ENCODE measurements at regions not wholly inside any gene's neighbourhood (a gene's known extent, or its start where the extent isn't known, plus 50 kb on each side); places are given as distances from the start of the nearest gene placed in this dataset.

GRCh38 chr6:23097566-23097965 lies 528.2 kb downstream of the HDGFL1 start:
- ATAC-seq (no peak), DNase-seq (no peak)
- no peak overlapping the region for H3K27ac Mint-ChIP-seq
- H3K4me1 Mint-ChIP-seq (ENCODE audit: low read depth): no peaks in the 10 kb centered on the region
- no peaks in the 10 kb centered on the region for H3K27me3 Mint-ChIP-seq (ENCODE audit: low read depth)
- CTCF ChIA-PET: no interaction called here
- H3K9me3 Mint-ChIP-seq (ENCODE audit: insufficient read depth): no peaks in the 10 kb centered on the region
- H3K4me3 Mint-ChIP-seq: no peak overlapping the region
- no peaks in the 10 kb centered on the region for H3K36me3 Mint-ChIP-seq (ENCODE audit: low read depth)
- POLR2A ChIA-PET: no interaction called here

GRCh38 chr6:23106951-23107350 lies 537.6 kb downstream of the HDGFL1 start:
- ATAC-seq (no peak), DNase-seq (no peak)
- H3K36me3 Mint-ChIP-seq (ENCODE audit: low read depth): no peaks in the 10 kb centered on the region
- no peaks in the 10 kb centered on the region for H3K4me1 Mint-ChIP-seq (ENCODE audit: low read depth)
- no peaks in the 10 kb centered on the region for H3K27me3 Mint-ChIP-seq (ENCODE audit: low read depth)
- peaks cover 10% of the 10 kb centered on the region for H3K9me3 Mint-ChIP-seq (ENCODE audit: insufficient read depth)
- no peak overlapping the region for H3K27ac Mint-ChIP-seq
- no peak overlapping the region for H3K4me3 Mint-ChIP-seq
- POLR2A ChIA-PET: no interaction called here
- CTCF ChIA-PET: no interaction called here

DNA sequence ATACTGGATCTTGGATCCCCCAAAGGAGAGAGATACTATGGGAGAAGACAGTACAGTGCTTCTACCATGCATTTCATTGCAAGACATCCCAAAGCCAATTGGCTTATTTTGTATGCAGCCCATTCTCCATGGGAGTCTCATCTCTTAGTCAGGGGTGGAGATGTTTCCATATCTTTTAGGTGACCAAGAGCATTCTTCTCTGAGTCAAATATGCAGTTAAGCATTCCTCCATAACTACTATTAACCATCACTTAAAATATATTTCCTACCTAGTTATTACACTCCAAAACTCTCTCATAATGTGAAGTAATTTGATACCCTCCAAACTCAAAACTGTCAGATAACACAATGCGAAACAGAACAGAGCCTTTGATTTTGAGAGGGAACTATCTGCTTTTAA lies 542.6 kb downstream of the HDGFL1 start:
- Mint-ChIP-seq H3K4me3 (no peak overlapping the region), H3K9me3 (ENCODE audit: insufficient read depth) (peaks cover 5% of the 10 kb centered on the region), H3K27ac (no peak overlapping the region), H3K36me3 (ENCODE audit: low read depth) (no peaks in the 10 kb centered on the region), H3K4me1 (ENCODE audit: low read depth) (no peaks in the 10 kb centered on the region), H3K27me3 (ENCODE audit: low read depth) (no peaks in the 10 kb centered on the region)
- DNase-seq (no peak), ATAC-seq (no peak)
- ChIA-PET POLR2A (no interaction called here), CTCF (no interaction called here)

GRCh38 chr6:23114812-23115504 lies 545.6 kb downstream of the HDGFL1 start:
- no peak for ATAC-seq
- H3K27me3 Mint-ChIP-seq (ENCODE audit: low read depth): no peaks in the 10 kb centered on the region
- CTCF ChIA-PET: no interaction called here

DNA sequence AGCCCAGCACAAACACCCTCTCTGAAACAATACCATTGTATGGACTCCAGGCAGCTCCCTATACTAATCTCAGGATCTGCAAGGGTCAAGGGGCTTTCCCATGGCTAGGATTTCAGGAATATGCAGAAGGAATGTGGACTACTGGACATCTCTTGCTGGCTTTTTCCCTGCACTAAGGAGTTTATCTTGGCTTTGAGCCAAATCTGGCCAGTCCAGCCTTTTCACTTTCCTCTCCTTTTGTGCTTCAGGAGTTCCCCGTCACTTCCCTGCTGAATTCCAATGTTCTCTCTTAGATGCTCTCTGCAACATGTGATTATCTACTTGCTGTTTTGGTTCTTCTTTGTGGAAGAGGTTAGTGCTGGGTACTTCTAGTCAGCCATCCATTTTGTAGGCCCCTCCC lies 568.2 kb downstream of the HDGFL1 start:
- no peaks in the 10 kb centered on the region for H3K27me3 Mint-ChIP-seq (ENCODE audit: low read depth)
- H3K9me3 Mint-ChIP-seq (ENCODE audit: insufficient read depth): peaks cover 8% of the 10 kb centered on the region
- no peak for ATAC-seq
- no peak for DNase-seq
- no peaks in the 10 kb centered on the region for H3K4me1 Mint-ChIP-seq (ENCODE audit: low read depth)
- ChIA-PET POLR2A (no interaction called here), CTCF (no interaction called here)
- H3K36me3 Mint-ChIP-seq (ENCODE audit: low read depth): no peaks in the 10 kb centered on the region
- no peak overlapping the region for H3K27ac Mint-ChIP-seq
- no peak overlapping the region for H3K4me3 Mint-ChIP-seq

More at GRCh38 chr6:23114812-23115504, 545.6 kb downstream of the HDGFL1 start:
- Mint-ChIP-seq H3K4me3 (no peak overlapping the region), H3K4me1 (ENCODE audit: low read depth) (no peaks in the 10 kb centered on the region), H3K27ac (no peak overlapping the region), H3K36me3 (ENCODE audit: low read depth) (no peaks in the 10 kb centered on the region), H3K9me3 (ENCODE audit: insufficient read depth) (peaks cover 5% of the 10 kb centered on the region)
- POLR2A ChIA-PET: no interaction called here
- no peak for DNase-seq

- ChIA-PET CTCF (no interaction called here), POLR2A (interaction anchor here (0.6 kb wide), 1 partner anchor 1162 kb away, joined by 3 read pairs; no protein-coding TSS in a partner anchor)
- Mint-ChIP-seq H3K4me3 (no peak overlapping the region), H3K27me3 (ENCODE audit: low read depth) (no peaks in the 10 kb centered on the region), H3K27ac (no peak overlapping the region), H3K9me3 (ENCODE audit: insufficient read depth) (peaks cover 6% of the 10 kb centered on the region), H3K36me3 (ENCODE audit: low read depth) (no peaks in the 10 kb centered on the region), H3K4me1 (ENCODE audit: low read depth) (no peaks in the 10 kb centered on the region)
- DNase-seq (no peak), ATAC-seq (no peak)
Measured at GRCh38 chr6:23140871-23141270, 571.5 kb downstream of the HDGFL1 start.

GRCh38 chr6:23145781-23146180 lies 576.4 kb downstream of the HDGFL1 start:
- ChIA-PET CTCF (no interaction called here), POLR2A (no interaction called here)
- Mint-ChIP-seq H3K36me3 (ENCODE audit: low read depth) (no peaks in the 10 kb centered on the region), H3K9me3 (ENCODE audit: insufficient read depth) (no peaks in the 10 kb centered on the region), H3K4me3 (no peak overlapping the region), H3K27ac (no peak overlapping the region), H3K27me3 (ENCODE audit: low read depth) (no peaks in the 10 kb centered on the region), H3K4me1 (ENCODE audit: low read depth) (no peaks in the 10 kb centered on the region)
- DNase-seq (no peak), ATAC-seq (no peak)

- DNase-seq (no peak), ATAC-seq (no peak)
- H3K27me3 Mint-ChIP-seq (ENCODE audit: low read depth): no peaks in the 10 kb centered on the region
- H3K9me3 Mint-ChIP-seq (ENCODE audit: insufficient read depth): no peaks in the 10 kb centered on the region
- no peak overlapping the region for H3K27ac Mint-ChIP-seq
- ChIA-PET CTCF (no interaction called here), POLR2A (no interaction called here)
- H3K4me1 Mint-ChIP-seq (ENCODE audit: low read depth): no peaks in the 10 kb centered on the region
- H3K4me3 Mint-ChIP-seq: no peak overlapping the region
- no peaks in the 10 kb centered on the region for H3K36me3 Mint-ChIP-seq (ENCODE audit: low read depth)
Measured at GRCh38 chr6:23154159-23154558, 584.8 kb downstream of the HDGFL1 start.

DNA sequence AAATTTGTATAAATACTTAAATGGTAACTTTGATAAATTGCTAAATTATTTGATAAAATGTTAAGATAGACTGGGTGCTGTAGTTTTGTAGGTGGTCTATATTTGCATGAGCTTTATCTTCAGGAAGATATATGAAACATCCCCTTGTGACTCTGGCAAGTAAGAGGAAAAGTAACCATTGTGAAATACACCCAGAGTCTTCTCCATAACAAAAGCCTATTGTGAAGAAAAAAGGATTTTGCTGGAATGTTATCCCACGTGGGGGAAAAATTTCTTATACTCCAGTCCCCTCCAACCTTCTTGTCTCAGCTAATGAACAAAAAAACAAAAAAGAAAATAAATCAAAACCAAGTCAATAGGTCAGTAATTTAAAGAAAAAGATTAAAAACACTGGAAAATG lies 600.7 kb downstream of the HDGFL1 start:
- CTCF ChIA-PET: no interaction called here
- DNase-seq (no peak), ATAC-seq (no peak)
- POLR2A ChIA-PET: no interaction called here
- no peaks in the 10 kb centered on the region for H3K27me3 Mint-ChIP-seq (ENCODE audit: low read depth)
- no peak overlapping the region for H3K4me3 Mint-ChIP-seq
- H3K4me1 Mint-ChIP-seq (ENCODE audit: low read depth): no peaks in the 10 kb centered on the region
- H3K27ac Mint-ChIP-seq: no peak overlapping the region
- H3K36me3 Mint-ChIP-seq (ENCODE audit: low read depth): no peaks in the 10 kb centered on the region
- peaks cover 4% of the 10 kb centered on the region for H3K9me3 Mint-ChIP-seq (ENCODE audit: insufficient read depth)

DNA sequence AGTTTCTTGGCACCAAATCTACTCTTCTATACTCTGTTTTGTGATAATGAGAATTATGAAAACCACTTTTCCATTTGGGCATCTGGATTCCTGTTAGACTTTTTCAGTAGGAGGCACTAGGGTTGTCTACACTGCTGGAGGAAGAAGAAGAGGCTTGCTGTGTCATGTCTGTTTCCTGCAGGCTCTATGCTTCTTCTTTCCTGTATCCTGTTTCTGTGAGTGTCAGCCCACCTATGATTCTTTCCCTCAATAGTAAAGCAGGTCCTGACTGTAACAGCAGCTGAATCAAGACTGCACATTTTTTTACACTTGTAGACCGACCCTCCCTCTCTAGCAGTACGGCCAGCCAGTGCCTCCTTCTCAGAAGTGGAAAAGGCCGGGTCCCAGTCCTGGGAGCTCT lies 603.9 kb downstream of the HDGFL1 start:
- no peak for ATAC-seq
- DNase-seq: no peak
- ChIA-PET CTCF (no interaction called here), POLR2A (no interaction called here)
- Mint-ChIP-seq H3K36me3 (ENCODE audit: low read depth) (no peaks in the 10 kb centered on the region), H3K27me3 (ENCODE audit: low read depth) (no peaks in the 10 kb centered on the region), H3K27ac (no peak overlapping the region), H3K9me3 (ENCODE audit: insufficient read depth) (peaks cover 4% of the 10 kb centered on the region), H3K4me3 (no peak overlapping the region), H3K4me1 (ENCODE audit: low read depth) (no peaks in the 10 kb centered on the region)

DNA sequence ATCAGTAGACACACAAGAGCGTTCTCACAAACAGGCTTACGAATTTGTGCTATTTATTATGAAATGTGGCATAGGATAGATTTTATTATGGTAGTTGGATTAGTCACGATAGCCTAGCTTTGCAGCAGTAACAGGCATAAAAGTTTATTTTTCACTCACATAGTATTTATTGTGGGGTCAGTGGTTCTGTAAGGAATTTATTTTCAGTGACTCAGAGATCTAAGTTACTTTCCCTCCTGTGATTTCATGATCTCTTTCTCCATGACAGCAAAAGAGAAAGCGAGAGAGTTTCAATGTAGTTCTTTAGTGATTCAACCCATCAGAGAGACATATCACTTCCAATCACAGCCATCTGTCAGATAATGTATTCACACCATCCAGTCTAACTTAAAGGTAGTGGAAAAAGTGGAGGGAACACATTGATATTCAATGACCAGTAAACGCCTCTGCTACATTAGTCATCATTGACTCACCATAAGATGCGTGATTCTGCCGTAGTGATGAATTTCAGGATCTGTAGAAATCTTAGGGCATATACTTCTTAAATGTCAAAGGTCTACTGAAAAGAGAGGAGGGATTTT lies 605.5 kb downstream of the HDGFL1 start:
- H3K27ac Mint-ChIP-seq: no peak overlapping the region
- no peaks in the 10 kb centered on the region for H3K27me3 Mint-ChIP-seq (ENCODE audit: low read depth)
- no peaks in the 10 kb centered on the region for H3K4me1 Mint-ChIP-seq (ENCODE audit: low read depth)
- ATAC-seq: no peak
- CTCF ChIA-PET: no interaction called here
- no peaks in the 10 kb centered on the region for H3K9me3 Mint-ChIP-seq (ENCODE audit: insufficient read depth)
- DNase-seq: no peak
- H3K4me3 Mint-ChIP-seq: no peak overlapping the region
- POLR2A ChIA-PET: interaction anchor here (0.7 kb wide), 1 partner anchor 76 kb away, joined by 3 read pairs; no protein-coding TSS in a partner anchor
- H3K36me3 Mint-ChIP-seq (ENCODE audit: low read depth): no peaks in the 10 kb centered on the region

- ATAC-seq: no peak
- no peaks in the 10 kb centered on the region for H3K9me3 Mint-ChIP-seq (ENCODE audit: insufficient read depth)
- H3K27ac Mint-ChIP-seq: no peak overlapping the region
Measured at GRCh38 chr6:23175391-23175790, 606.0 kb downstream of the HDGFL1 start.

GRCh38 chr6:23176471-23176870 lies 607.1 kb downstream of the HDGFL1 start:
- no peaks in the 10 kb centered on the region for H3K4me1 Mint-ChIP-seq (ENCODE audit: low read depth)
- H3K36me3 Mint-ChIP-seq (ENCODE audit: low read depth): no peaks in the 10 kb centered on the region
- no peak overlapping the region for H3K27ac Mint-ChIP-seq
- H3K9me3 Mint-ChIP-seq (ENCODE audit: insufficient read depth): no peaks in the 10 kb centered on the region
- ATAC-seq (no peak), DNase-seq (no peak)
- H3K4me3 Mint-ChIP-seq: no peak overlapping the region
- H3K27me3 Mint-ChIP-seq (ENCODE audit: low read depth): no peaks in the 10 kb centered on the region
- ChIA-PET POLR2A (interaction anchor here (0.6 kb wide), 1 partner anchor 70 kb away, joined by 3 read pairs; no protein-coding TSS in a partner anchor), CTCF (interaction anchor here (0.7 kb wide), 1 partner anchor 30 kb away, joined by 3 read pairs; no protein-coding TSS in a partner anchor)

More at GRCh38 chr6:23175391-23175790, 606.0 kb downstream of the HDGFL1 start:
- POLR2A ChIA-PET: interaction anchor here (0.7 kb wide), 1 partner anchor 76 kb away, joined by 3 read pairs; no protein-coding TSS in a partner anchor
- Mint-ChIP-seq H3K4me3 (no peak overlapping the region), H3K27me3 (ENCODE audit: low read depth) (no peaks in the 10 kb centered on the region), H3K36me3 (ENCODE audit: low read depth) (no peaks in the 10 kb centered on the region), H3K4me1 (ENCODE audit: low read depth) (no peaks in the 10 kb centered on the region)
- no peak for DNase-seq
- CTCF ChIA-PET: no interaction called here

Data from activated CD8-positive, alpha-beta T cell treated with anti-CD3 and anti-CD28 coated beads, Interleukin-2, amount 10 ng/mL, durations not matched to agents 7 days and 5 days (primary cell).